ENCODE measurements at regions not wholly inside any gene's neighbourhood (a gene's known extent, or its start where the extent isn't known, plus 50 kb on each side); places are given as distances from the start of the nearest gene placed in this dataset.

DNA sequence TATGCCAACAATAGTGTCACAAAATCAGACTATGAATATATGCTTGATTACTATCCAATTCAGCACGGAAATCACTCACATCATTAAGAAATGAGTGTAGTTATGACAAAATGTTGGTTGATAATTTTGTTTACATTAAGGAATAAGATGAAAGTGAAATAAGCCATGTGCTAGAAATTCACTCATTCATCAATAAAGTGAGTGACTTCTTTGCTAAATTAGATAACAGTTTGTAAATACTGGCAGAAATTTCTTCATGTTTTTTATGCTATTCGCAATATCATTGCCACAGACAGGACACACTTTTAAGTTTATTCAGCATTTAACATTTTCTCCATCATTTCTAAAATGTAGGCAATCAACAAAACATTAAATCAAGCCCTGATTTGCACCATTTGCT lies 147.5 kb upstream of the FSCB start:
- Histone ChIP-seq H3K79me1 (ENCODE audit: low read length) (no peaks in the 10 kb centered on the region), H3K9ac (ENCODE audit: low read length) (no peak overlapping the region), H2AK5ac (ENCODE audit: low read length) (no peak overlapping the region), H3K79me2 (ENCODE audit: control insufficient read depth, insufficient read depth, low read length, poor library complexity) (no peaks in the 10 kb centered on the region), H3K4me2 (ENCODE audit: low read length) (no peak overlapping the region), H3K23ac (ENCODE audit: low read length) (no peak overlapping the region), H2BK12ac (ENCODE audit: low read length) (no peak overlapping the region), H3K4ac (ENCODE audit: low read depth, low read length) (no peak overlapping the region), H4K12ac (ENCODE audit: low read depth, low read length) (no peak overlapping the region), H3K27me3 (ENCODE audit: insufficient read depth, low read length) (no peaks in the 10 kb centered on the region), H3K18ac (ENCODE audit: low read length) (no peak overlapping the region), H4K8ac (ENCODE audit: low read depth, low read length) (no peak overlapping the region), H3K27ac (ENCODE audit: low read depth, low read length) (no peak overlapping the region), H3K4me3 (ENCODE audit: low read depth, low read length) (no peak overlapping the region), H4K91ac (ENCODE audit: low read depth, low read length) (no peak overlapping the region), H2BK5ac (ENCODE audit: low read depth, low read length, poor library complexity) (no peak overlapping the region), H3K36me3 (ENCODE audit: control insufficient read depth in 1 of 2, insufficient read depth in 2 of 2, low read length in 2 of 2) (no peaks in the 10 kb centered on the region), H3K9me3 (ENCODE audit: insufficient read depth, low read depth, low read length) (no peaks in the 10 kb centered on the region), H2AFZ (ENCODE audit: insufficient read depth, low read length, poor library complexity) (no peak overlapping the region), H2BK120ac (ENCODE audit: insufficient read depth, low read length, poor library complexity) (no peak overlapping the region), H3K4me1 (ENCODE audit: control insufficient read depth in 1 of 2, insufficient read depth in 2 of 2, low read length in 2 of 2) (no peaks in the 10 kb centered on the region), H3K14ac (ENCODE audit: low read length) (no peak overlapping the region)
- DNase-seq, result no peak
- WGBS (ENCODE audit: extremely low coverage, insufficient coverage, insufficient read length), result no CpG with 5 or more reads among the region's 2 CpGs

DNA sequence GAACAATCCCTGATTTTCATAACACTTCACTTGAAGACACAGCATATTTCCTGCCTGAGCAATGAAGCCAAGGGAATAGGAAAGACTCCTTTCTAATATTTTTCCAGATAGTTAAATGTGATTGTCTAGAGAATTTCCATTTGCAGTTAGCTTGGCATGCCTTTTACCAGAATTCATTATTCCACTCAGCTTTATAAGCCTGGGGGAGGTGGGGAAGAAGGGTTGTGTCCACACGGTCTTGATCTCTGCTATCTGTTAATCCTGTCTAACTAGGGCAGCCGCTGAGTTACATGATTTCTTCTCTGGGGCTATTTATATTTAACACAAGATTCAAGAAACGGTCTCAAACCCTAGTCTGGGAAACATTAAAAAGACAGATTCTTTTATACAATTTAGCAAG lies 146.6 kb upstream of the FSCB start:
- H2BK12ac ChIP-seq (ENCODE audit: low read length), result no peak overlapping the region
- H3K4me3 ChIP-seq (ENCODE audit: low read depth, low read length), result no peak overlapping the region
- H3K79me1 ChIP-seq (ENCODE audit: low read length), result no peaks in the 10 kb centered on the region
- no peaks in the 10 kb centered on the region for H3K9me3 ChIP-seq (ENCODE audit: insufficient read depth, low read depth, low read length)
- H3K4ac ChIP-seq (ENCODE audit: low read depth, low read length), result no peak overlapping the region
- H3K23ac ChIP-seq (ENCODE audit: low read length), result no peak overlapping the region
- no peak overlapping the region for H2BK5ac ChIP-seq (ENCODE audit: low read depth, low read length, poor library complexity)
- H3K27me3 ChIP-seq (ENCODE audit: insufficient read depth, low read length), result no peaks in the 10 kb centered on the region
- no peak overlapping the region for H4K8ac ChIP-seq (ENCODE audit: low read depth, low read length)
- no peaks in the 10 kb centered on the region for H3K4me1 ChIP-seq (ENCODE audit: control insufficient read depth in 1 of 2, insufficient read depth in 2 of 2, low read length in 2 of 2)
- no CpG with 5 or more reads among the region's 3 CpGs for WGBS (ENCODE audit: extremely low coverage, insufficient coverage, insufficient read length)
- H3K14ac ChIP-seq (ENCODE audit: low read length), result no peak overlapping the region
- no peak overlapping the region for H4K91ac ChIP-seq (ENCODE audit: low read depth, low read length)
- no peak overlapping the region for H2AFZ ChIP-seq (ENCODE audit: insufficient read depth, low read length, poor library complexity)
- no peak overlapping the region for H3K18ac ChIP-seq (ENCODE audit: low read length)
- H2AK5ac ChIP-seq (ENCODE audit: low read length), result no peak overlapping the region
- no peaks in the 10 kb centered on the region for H3K79me2 ChIP-seq (ENCODE audit: control insufficient read depth, insufficient read depth, low read length, poor library complexity)
- no peak overlapping the region for H3K9ac ChIP-seq (ENCODE audit: low read length)
- no peaks in the 10 kb centered on the region for H3K36me3 ChIP-seq (ENCODE audit: control insufficient read depth in 1 of 2, insufficient read depth in 2 of 2, low read length in 2 of 2)
- no peak overlapping the region for H2BK120ac ChIP-seq (ENCODE audit: insufficient read depth, low read length, poor library complexity)
- H4K12ac ChIP-seq (ENCODE audit: low read depth, low read length), result no peak overlapping the region
- H3K4me2 ChIP-seq (ENCODE audit: low read length), result no peak overlapping the region
- no peak for DNase-seq
- no peak overlapping the region for H3K27ac ChIP-seq (ENCODE audit: low read depth, low read length)

DNA sequence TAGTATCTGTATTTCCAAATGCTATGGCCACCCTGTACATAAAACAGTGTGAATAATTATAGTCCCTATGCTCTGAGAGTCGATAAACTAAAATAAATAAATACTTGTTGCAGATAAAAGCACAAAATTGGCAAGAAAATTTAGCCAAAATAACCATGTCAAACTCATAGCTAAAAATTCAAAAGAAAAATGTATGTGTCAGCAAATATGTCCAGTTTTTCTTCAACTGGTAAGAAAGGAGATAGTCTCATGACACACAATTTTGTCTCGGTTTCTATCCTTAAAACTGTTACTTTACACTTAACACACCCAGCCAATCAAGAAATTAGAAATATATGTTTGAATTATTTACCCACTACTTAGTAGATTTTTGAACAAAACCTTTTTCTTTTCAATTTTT lies 145.6 kb upstream of the FSCB start:
- H2AFZ ChIP-seq (ENCODE audit: insufficient read depth, low read length, poor library complexity), result no peak overlapping the region
- no peaks in the 10 kb centered on the region for H3K79me1 ChIP-seq (ENCODE audit: low read length)
- no peak overlapping the region for H3K4ac ChIP-seq (ENCODE audit: low read depth, low read length)
- H3K9me3 ChIP-seq (ENCODE audit: insufficient read depth, low read depth, low read length), result no peaks in the 10 kb centered on the region
- H3K9ac ChIP-seq (ENCODE audit: low read length), result no peak overlapping the region
- H3K36me3 ChIP-seq (ENCODE audit: control insufficient read depth in 1 of 2, insufficient read depth in 2 of 2, low read length in 2 of 2), result no peaks in the 10 kb centered on the region
- no peak overlapping the region for H2AK5ac ChIP-seq (ENCODE audit: low read length)
- H3K79me2 ChIP-seq (ENCODE audit: control insufficient read depth, insufficient read depth, low read length, poor library complexity), result no peaks in the 10 kb centered on the region
- no peak overlapping the region for H3K27ac ChIP-seq (ENCODE audit: low read depth, low read length)
- H3K18ac ChIP-seq (ENCODE audit: low read length), result no peak overlapping the region
- no peak overlapping the region for H2BK5ac ChIP-seq (ENCODE audit: low read depth, low read length, poor library complexity)
- no peaks in the 10 kb centered on the region for H3K27me3 ChIP-seq (ENCODE audit: insufficient read depth, low read length)
- no peak overlapping the region for H3K4me2 ChIP-seq (ENCODE audit: low read length)
- no peak overlapping the region for H2BK120ac ChIP-seq (ENCODE audit: insufficient read depth, low read length, poor library complexity)
- no peak overlapping the region for H4K91ac ChIP-seq (ENCODE audit: low read depth, low read length)
- H3K4me3 ChIP-seq (ENCODE audit: low read depth, low read length), result no peak overlapping the region
- no peak overlapping the region for H3K23ac ChIP-seq (ENCODE audit: low read length)
- no peak overlapping the region for H3K14ac ChIP-seq (ENCODE audit: low read length)
- no peak for DNase-seq
- no CpG with 5 or more reads among the region's 2 CpGs for WGBS (ENCODE audit: extremely low coverage, insufficient coverage, insufficient read length)
- H2BK12ac ChIP-seq (ENCODE audit: low read length), result no peak overlapping the region
- no peak overlapping the region for H4K12ac ChIP-seq (ENCODE audit: low read depth, low read length)
- no peaks in the 10 kb centered on the region for H3K4me1 ChIP-seq (ENCODE audit: control insufficient read depth in 1 of 2, insufficient read depth in 2 of 2, low read length in 2 of 2)
- no peak overlapping the region for H4K8ac ChIP-seq (ENCODE audit: low read depth, low read length)

DNA sequence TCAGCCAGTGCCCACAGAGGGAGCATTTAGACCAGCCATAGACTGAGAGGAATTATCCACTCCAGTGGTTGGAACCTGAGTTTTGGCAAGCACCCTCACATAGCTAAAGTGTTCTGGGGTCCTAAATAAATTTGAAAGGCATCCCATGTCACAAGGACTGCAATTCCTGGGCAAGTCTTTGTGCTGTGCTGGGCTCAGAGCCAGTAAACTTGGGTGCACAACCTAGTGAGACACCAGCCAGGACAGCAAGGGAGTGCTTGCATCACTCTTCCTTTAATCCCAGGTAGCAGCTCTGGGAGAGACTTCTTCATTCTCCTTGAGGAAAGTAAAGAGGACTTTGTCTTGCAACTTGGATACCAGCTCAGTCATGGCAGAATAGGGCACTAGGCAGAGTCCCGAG lies 142.0 kb upstream of the FSCB start:
- H3K9ac ChIP-seq (ENCODE audit: low read length), result no peak overlapping the region
- no peaks in the 10 kb centered on the region for H3K9me3 ChIP-seq (ENCODE audit: insufficient read depth, low read depth, low read length)
- H3K4me2 ChIP-seq (ENCODE audit: low read length), result no peak overlapping the region
- H2AFZ ChIP-seq (ENCODE audit: insufficient read depth, low read length, poor library complexity), result no peak overlapping the region
- no CpG with 5 or more reads among the region's 1 CpG for WGBS (ENCODE audit: extremely low coverage, insufficient coverage, insufficient read length)
- H2BK12ac ChIP-seq (ENCODE audit: low read length), result no peak overlapping the region
- no peak for DNase-seq
- no peak overlapping the region for H3K23ac ChIP-seq (ENCODE audit: low read length)
- no peaks in the 10 kb centered on the region for H3K27me3 ChIP-seq (ENCODE audit: insufficient read depth, low read length)
- no peak overlapping the region for H3K14ac ChIP-seq (ENCODE audit: low read length)
- no peak overlapping the region for H4K91ac ChIP-seq (ENCODE audit: low read depth, low read length)
- H4K12ac ChIP-seq (ENCODE audit: low read depth, low read length), result no peak overlapping the region
- H3K36me3 ChIP-seq (ENCODE audit: control insufficient read depth in 1 of 2, insufficient read depth in 2 of 2, low read length in 2 of 2), result no peaks in the 10 kb centered on the region
- H2BK120ac ChIP-seq (ENCODE audit: insufficient read depth, low read length, poor library complexity), result no peak overlapping the region
- no peak overlapping the region for H3K4ac ChIP-seq (ENCODE audit: low read depth, low read length)
- H4K8ac ChIP-seq (ENCODE audit: low read depth, low read length), result no peak overlapping the region
- no peaks in the 10 kb centered on the region for H3K79me1 ChIP-seq (ENCODE audit: low read length)
- no peaks in the 10 kb centered on the region for H3K79me2 ChIP-seq (ENCODE audit: control insufficient read depth, insufficient read depth, low read length, poor library complexity)
- no peak overlapping the region for H3K18ac ChIP-seq (ENCODE audit: low read length)
- H3K4me1 ChIP-seq (ENCODE audit: control insufficient read depth in 1 of 2, insufficient read depth in 2 of 2, low read length in 2 of 2), result no peaks in the 10 kb centered on the region
- H3K27ac ChIP-seq (ENCODE audit: low read depth, low read length), result no peak overlapping the region
- no peak overlapping the region for H2AK5ac ChIP-seq (ENCODE audit: low read length)
- no peak overlapping the region for H3K4me3 ChIP-seq (ENCODE audit: low read depth, low read length)
- H2BK5ac ChIP-seq (ENCODE audit: low read depth, low read length, poor library complexity), result no peak overlapping the region
